ENCODE measurements at regions not wholly inside any gene's neighbourhood (a gene's known extent, or its start where the extent isn't known, plus 50 kb on each side); places are given as distances from the start of the nearest gene placed in this dataset.

DNA sequence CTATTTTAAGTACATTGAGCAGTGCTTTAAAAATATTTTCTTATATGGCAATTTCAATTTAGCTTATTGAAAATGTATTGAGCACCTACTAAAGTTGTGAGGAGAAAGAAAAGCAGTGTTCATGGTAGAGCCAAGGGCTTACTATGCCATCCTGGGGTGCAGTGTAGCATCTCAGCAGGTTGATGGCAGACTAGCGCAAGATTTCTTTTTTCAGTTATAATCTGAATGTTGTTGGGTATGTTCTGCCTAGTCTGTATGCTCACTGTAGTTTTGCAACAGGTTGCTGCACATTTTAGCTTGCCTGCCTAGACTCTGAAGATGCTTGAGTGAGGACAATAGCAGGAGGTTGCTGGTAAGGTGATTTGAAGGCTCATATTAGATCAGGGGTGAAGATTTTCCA lies 103.1 kb upstream of the UNC13C start:
- Histone ChIP-seq H3K9me3 (no peaks in the 10 kb centered on the region), H3K4me1 (no peaks in the 10 kb centered on the region), H3K36me3 (no peaks in the 10 kb centered on the region), H3K27me3 (no peaks in the 10 kb centered on the region), H3K27ac (no peak overlapping the region), H3K4me3 (no peak overlapping the region)
- intact Hi-C loops (cut with DNase I; ENCODE audit: low total_unique reads), result no loop called here
- TF ChIP-seq, protein P1, sequence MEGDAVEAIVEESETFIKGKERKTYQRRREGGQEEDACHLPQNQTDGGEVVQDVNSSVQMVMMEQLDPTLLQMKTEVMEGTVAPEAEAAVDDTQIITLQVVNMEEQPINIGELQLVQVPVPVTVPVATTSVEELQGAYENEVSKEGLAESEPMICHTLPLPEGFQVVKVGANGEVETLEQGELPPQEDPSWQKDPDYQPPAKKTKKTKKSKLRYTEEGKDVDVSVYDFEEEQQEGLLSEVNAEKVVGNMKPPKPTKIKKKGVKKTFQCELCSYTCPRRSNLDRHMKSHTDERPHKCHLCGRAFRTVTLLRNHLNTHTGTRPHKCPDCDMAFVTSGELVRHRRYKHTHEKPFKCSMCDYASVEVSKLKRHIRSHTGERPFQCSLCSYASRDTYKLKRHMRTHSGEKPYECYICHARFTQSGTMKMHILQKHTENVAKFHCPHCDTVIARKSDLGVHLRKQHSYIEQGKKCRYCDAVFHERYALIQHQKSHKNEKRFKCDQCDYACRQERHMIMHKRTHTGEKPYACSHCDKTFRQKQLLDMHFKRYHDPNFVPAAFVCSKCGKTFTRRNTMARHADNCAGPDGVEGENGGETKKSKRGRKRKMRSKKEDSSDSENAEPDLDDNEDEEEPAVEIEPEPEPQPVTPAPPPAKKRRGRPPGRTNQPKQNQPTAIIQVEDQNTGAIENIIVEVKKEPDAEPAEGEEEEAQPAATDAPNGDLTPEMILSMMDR (IDR thresholded peaks at IDR 0.05), result no peak
- DNase-seq, result no peak

DNA sequence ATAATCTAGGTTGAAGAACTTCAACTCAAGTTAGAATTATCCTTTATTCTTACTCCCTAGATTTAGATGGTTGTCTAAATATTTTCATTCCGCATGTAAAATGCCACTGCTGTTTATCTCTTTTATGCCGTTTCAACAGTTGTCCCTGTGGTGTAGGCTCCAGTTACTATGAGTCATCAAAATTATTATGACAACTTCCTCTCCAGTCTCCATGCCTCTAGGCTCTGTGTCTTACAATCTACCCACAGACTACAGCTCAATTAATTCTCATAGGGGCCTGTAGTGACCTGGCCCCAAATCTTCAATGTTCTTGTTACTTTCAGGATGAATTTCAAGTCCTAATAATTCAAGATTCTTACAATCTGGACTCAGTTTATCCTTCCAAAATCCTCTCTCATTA lies 105.8 kb upstream of the UNC13C start:
- TF ChIP-seq, protein P1 (IDR thresholded peaks at IDR 0.05), result no peak
- no peak for DNase-seq
- Histone ChIP-seq H3K4me3 (no peak overlapping the region), H3K27ac (no peak overlapping the region), H3K27me3 (no peaks in the 10 kb centered on the region), H3K4me1 (no peaks in the 10 kb centered on the region), H3K36me3 (no peaks in the 10 kb centered on the region), H3K9me3 (no peaks in the 10 kb centered on the region)
- intact Hi-C loops (cut with DNase I; ENCODE audit: low total_unique reads), result loop anchor here (2.0 kb wide), 1 partner anchor 506 kb away; no protein-coding TSS in a partner anchor

DNA sequence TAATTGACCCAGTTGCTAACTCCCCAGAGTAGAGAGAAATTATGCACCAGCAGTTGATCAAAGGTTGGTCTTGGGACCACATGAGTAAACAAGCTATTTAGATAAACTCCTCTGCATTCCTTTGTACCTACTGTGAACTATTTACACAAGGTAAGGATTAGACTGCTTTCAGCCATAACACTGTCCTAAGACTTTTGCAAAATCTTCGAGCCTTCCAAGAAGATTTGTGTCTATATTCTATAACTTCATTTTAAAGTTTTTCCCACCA lies 108.5 kb upstream of the UNC13C start:
- no peaks in the 10 kb centered on the region for H3K9me3 ChIP-seq
- H3K27ac ChIP-seq, result no peak overlapping the region
- TF ChIP-seq, protein P1 (IDR thresholded peaks at IDR 0.05), result no peak
- intact Hi-C loops (cut with DNase I; ENCODE audit: low total_unique reads), result no loop called here
- no peaks in the 10 kb centered on the region for H3K36me3 ChIP-seq
- H3K4me1 ChIP-seq, result no peaks in the 10 kb centered on the region
- H3K27me3 ChIP-seq, result no peaks in the 10 kb centered on the region
- DNase-seq, result no peak
- no peak overlapping the region for H3K4me3 ChIP-seq

DNA sequence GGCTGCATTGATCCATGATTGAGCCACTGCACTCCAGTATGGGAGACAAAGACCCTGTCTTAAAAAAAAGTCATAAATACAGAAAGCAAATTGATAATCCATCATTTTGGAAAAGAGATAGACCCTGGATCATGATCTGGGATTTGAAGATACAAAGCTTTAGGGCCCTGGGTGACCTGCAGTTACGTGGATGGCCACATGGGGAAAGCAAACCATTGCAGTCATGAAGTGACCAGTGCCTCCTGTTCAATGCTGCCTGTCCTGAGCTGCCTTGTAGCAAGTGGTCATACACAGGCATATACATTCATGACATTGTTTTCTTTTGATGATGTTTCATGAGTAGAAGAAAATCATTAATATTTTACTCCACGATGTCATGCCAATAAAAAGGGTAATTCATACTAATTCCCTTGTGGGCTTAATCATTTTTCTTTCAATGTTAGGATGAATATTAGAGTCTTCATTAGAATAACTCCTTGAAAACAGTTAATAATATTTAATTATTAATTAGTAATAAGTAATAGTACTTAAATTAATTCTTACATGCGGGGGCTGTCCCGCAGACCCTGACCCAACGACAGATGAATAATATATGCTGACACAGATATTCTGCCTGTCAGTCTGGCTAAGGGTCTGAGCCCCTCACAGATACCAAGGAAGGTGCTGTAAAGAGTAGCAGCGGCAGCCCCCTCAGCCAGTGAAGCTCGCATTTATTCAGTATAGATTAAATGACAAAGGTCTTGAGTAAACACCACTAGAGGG lies 109.0 kb upstream of the UNC13C start:
- intact Hi-C loops (cut with DNase I; ENCODE audit: low total_unique reads), result no loop called here
- Histone ChIP-seq H3K4me3 (no peak overlapping the region), H3K27me3 (no peaks in the 10 kb centered on the region), H3K4me1 (no peaks in the 10 kb centered on the region), H3K27ac (no peak overlapping the region), H3K9me3 (no peaks in the 10 kb centered on the region), H3K36me3 (no peaks in the 10 kb centered on the region)
- no peak for DNase-seq
- TF ChIP-seq, protein P1 (IDR thresholded peaks at IDR 0.05), result no peak

DNA sequence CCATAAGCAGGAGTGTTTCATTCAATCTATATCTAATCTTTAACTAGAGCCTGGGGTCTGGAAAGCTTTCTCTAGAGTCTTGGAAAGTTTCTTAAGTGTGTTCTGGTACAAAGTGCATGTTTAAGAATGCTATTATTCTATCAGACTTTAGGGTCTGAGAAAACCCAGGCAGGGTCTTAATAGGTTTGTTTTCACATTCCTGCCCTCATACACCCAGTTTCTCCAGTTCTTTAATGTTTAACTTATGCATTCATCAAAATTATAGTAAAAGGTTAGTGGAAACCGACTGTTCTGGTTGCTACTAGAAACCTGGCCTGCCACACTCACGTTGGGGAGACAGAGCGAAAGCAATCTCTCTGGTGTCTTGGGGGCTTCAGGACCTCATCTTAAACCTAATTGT lies 102.9 kb upstream of the WDR72 start:
- H3K9me3 ChIP-seq, result no peaks in the 10 kb centered on the region
- no peak for DNase-seq
- no peak overlapping the region for H3K4me3 ChIP-seq
- no peaks in the 10 kb centered on the region for H3K27me3 ChIP-seq
- H3K36me3 ChIP-seq, result no peaks in the 10 kb centered on the region
- H3K4me1 ChIP-seq, result no peaks in the 10 kb centered on the region
- intact Hi-C loops (cut with DNase I; ENCODE audit: low total_unique reads), result no loop called here
- H3K27ac ChIP-seq, result no peak overlapping the region
- TF ChIP-seq, protein P1 (IDR thresholded peaks at IDR 0.05), result no peak

DNA sequence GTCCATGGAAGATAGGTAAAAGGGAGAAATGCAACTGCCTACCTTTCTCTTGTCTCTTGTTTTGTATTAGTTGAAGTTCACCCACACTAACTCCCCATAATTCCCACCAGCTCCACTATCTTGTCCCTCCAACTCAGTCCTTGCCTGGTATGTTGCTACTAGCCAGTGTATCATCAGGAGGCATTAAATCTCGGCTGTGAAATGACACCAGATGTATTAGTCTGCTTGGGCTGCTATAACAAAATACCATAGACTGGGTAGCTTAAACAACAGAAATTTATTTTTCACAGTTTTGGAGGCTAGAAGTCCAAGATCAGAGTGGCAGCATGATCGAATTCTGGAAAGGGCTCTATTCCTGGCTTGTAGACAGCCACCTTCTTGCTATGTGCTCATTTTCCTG lies 102.3 kb upstream of the WDR72 start:
- DNase-seq, result no peak
- H3K27me3 ChIP-seq, result no peaks in the 10 kb centered on the region
- no peaks in the 10 kb centered on the region for H3K36me3 ChIP-seq
- no peak overlapping the region for H3K27ac ChIP-seq
- no peaks in the 10 kb centered on the region for H3K4me1 ChIP-seq
- intact Hi-C loops (cut with DNase I; ENCODE audit: low total_unique reads), result no loop called here
- H3K9me3 ChIP-seq, result no peaks in the 10 kb centered on the region
- H3K4me3 ChIP-seq, result no peak overlapping the region
- TF ChIP-seq, protein P1 (IDR thresholded peaks at IDR 0.05), result no peak
